ENCODE measurements at regions not wholly inside any gene's neighbourhood (a gene's known extent, or its start where the extent isn't known, plus 50 kb on each side); places are given as distances from the start of the nearest gene placed in this dataset.

DNA sequence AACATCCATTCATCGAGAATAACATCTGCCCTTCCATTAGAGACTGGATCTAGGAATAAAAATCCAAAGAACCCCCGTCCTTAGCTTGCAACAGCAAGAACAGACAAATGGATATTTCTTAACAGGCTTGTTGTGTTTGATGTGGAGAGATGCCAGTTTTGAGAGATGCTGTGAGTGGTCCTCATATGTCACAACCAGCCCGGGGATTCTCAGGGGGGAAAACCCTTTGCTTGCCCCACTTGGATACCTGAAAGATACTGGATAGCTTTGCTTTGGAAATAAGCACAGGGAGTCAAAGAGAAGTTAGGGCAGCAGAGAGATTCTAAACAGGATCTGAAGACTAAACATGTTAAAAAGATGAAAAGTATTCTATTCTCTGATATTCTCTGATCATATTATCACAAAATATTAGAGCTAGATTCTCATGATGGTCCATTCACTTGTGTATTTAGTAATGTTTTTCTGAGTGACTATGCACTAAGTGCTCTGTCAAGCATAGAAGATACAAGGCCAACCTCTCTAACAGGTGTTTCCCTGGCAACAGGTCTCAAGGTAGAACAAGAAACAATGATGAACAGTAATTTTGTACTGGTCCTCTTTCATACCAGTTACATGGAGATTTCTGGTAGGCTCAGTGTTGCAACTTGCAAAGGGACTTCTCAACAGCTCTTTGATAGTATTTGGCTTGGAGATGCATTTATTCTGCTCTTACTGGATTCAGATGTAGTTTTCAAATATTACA lies 348.2 kb downstream of the MYCN start:
- ATAC-seq: no peak
- TF ChIP-seq CSDC2 (CRISPR knock-in tag; IDR thresholded peaks at IDR 0.05): no peak
- TF ChIP-seq ISL1 (CRISPR knock-in tag; IDR thresholded peaks at IDR 0.05): no peak
- TF ChIP-seq PPARA (CRISPR knock-in tag; IDR thresholded peaks at IDR 0.05; ENCODE audit: borderline replicate concordance): no peak
- TF ChIP-seq ZNF70 (CRISPR knock-in tag; IDR thresholded peaks at IDR 0.05): no peak
- no peak for TF ChIP-seq GLIS3 (CRISPR knock-in tag; IDR thresholded peaks at IDR 0.05)
- TF ChIP-seq TOX (CRISPR knock-in tag; IDR thresholded peaks at IDR 0.05; ENCODE audit: borderline replicate concordance): no peak
- TF ChIP-seq ZC3H10 (CRISPR knock-in tag; IDR thresholded peaks at IDR 0.05): no peak
- no peak for TF ChIP-seq ZFP30 (CRISPR knock-in tag; IDR thresholded peaks at IDR 0.05)
- no peak for TF ChIP-seq RARB (CRISPR knock-in tag; IDR thresholded peaks at IDR 0.05)
- TF ChIP-seq, protein P1, sequence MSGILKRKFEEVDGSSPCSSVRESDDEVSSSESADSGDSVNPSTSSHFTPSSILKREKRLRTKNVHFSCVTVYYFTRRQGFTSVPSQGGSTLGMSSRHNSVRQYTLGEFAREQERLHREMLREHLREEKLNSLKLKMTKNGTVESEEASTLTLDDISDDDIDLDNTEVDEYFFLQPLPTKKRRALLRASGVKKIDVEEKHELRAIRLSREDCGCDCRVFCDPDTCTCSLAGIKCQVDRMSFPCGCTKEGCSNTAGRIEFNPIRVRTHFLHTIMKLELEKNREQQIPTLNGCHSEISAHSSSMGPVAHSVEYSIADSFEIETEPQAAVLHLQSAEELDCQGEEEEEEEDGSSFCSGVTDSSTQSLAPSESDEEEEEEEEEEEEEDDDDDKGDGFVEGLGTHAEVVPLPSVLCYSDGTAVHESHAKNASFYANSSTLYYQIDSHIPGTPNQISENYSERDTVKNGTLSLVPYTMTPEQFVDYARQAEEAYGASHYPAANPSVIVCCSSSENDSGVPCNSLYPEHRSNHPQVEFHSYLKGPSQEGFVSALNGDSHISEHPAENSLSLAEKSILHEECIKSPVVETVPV (CRISPR knock-in tag; IDR thresholded peaks at IDR 0.05): no peak
- TF ChIP-seq ZNF565 (CRISPR knock-in tag; conservative IDR thresholded peaks at IDR 0.05; ENCODE audit: low read depth): no peak
- TF ChIP-seq, protein P2, sequence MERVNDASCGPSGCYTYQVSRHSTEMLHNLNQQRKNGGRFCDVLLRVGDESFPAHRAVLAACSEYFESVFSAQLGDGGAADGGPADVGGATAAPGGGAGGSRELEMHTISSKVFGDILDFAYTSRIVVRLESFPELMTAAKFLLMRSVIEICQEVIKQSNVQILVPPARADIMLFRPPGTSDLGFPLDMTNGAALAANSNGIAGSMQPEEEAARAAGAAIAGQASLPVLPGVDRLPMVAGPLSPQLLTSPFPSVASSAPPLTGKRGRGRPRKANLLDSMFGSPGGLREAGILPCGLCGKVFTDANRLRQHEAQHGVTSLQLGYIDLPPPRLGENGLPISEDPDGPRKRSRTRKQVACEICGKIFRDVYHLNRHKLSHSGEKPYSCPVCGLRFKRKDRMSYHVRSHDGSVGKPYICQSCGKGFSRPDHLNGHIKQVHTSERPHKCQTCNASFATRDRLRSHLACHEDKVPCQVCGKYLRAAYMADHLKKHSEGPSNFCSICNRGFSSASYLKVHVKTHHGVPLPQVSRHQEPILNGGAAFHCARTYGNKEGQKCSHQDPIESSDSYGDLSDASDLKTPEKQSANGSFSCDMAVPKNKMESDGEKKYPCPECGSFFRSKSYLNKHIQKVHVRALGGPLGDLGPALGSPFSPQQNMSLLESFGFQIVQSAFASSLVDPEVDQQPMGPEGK (CRISPR knock-in tag; IDR thresholded peaks at IDR 0.05; ENCODE audit: borderline replicate concordance): no peak
- TF ChIP-seq ESRRG (CRISPR knock-in tag; IDR thresholded peaks at IDR 0.05): no peak
- TF ChIP-seq ARNTL (CRISPR knock-in tag; IDR thresholded peaks at IDR 0.05; ENCODE audit: borderline replicate concordance, low read depth): no peak
- TF ChIP-seq OSR1 (CRISPR knock-in tag; IDR thresholded peaks at IDR 0.05): no peak
- TF ChIP-seq BACH2 (CRISPR knock-in tag; IDR thresholded peaks at IDR 0.05; ENCODE audit: borderline replicate concordance): no peak
- TF ChIP-seq CREB5 (CRISPR knock-in tag; IDR thresholded peaks at IDR 0.05; ENCODE audit: low read depth): no peak
- TF ChIP-seq ZNF8 (CRISPR knock-in tag; IDR thresholded peaks at IDR 0.05): no peak
- TF ChIP-seq, protein P3, sequence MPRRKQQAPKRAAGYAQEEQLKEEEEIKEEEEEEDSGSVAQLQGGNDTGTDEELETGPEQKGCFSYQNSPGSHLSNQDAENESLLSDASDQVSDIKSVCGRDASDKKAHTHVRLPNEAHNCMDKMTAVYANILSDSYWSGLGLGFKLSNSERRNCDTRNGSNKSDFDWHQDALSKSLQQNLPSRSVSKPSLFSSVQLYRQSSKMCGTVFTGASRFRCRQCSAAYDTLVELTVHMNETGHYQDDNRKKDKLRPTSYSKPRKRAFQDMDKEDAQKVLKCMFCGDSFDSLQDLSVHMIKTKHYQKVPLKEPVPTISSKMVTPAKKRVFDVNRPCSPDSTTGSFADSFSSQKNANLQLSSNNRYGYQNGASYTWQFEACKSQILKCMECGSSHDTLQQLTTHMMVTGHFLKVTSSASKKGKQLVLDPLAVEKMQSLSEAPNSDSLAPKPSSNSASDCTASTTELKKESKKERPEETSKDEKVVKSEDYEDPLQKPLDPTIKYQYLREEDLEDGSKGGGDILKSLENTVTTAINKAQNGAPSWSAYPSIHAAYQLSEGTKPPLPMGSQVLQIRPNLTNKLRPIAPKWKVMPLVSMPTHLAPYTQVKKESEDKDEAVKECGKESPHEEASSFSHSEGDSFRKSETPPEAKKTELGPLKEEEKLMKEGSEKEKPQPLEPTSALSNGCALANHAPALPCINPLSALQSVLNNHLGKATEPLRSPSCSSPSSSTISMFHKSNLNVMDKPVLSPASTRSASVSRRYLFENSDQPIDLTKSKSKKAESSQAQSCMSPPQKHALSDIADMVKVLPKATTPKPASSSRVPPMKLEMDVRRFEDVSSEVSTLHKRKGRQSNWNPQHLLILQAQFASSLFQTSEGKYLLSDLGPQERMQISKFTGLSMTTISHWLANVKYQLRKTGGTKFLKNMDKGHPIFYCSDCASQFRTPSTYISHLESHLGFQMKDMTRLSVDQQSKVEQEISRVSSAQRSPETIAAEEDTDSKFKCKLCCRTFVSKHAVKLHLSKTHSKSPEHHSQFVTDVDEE (CRISPR knock-in tag; IDR thresholded peaks at IDR 0.05): no peak

- TF ChIP-seq CSDC2 (CRISPR knock-in tag; IDR thresholded peaks at IDR 0.05) (no peak), SNAI2 (CRISPR knock-in tag; IDR thresholded peaks at IDR 0.05) (no peak), ESRRG (CRISPR knock-in tag; IDR thresholded peaks at IDR 0.05) (no peak), GLIS3 (CRISPR knock-in tag; IDR thresholded peaks at IDR 0.05) (no peak), RARB (CRISPR knock-in tag; IDR thresholded peaks at IDR 0.05) (no peak), TOX (CRISPR knock-in tag; IDR thresholded peaks at IDR 0.05; ENCODE audit: borderline replicate concordance) (no peak), PPARA (CRISPR knock-in tag; IDR thresholded peaks at IDR 0.05; ENCODE audit: borderline replicate concordance) (no peak)
- TF ChIP-seq, protein P3 (CRISPR knock-in tag; IDR thresholded peaks at IDR 0.05): no peak
- TF ChIP-seq, protein P1 (CRISPR knock-in tag; IDR thresholded peaks at IDR 0.05): no peak
- no peak for ATAC-seq
These were observed 347.5 kb downstream of the MYCN start for GRCh38 chr2:16287831-16288230.
